GM12878 (cell line): ENCODE measurements at regions not wholly inside any gene's neighbourhood (a gene's known extent, or its start where the extent isn't known, plus 50 kb on each side); places are given as distances from the start of the nearest gene placed in this dataset.

ENCODE experiments used
- ATAC-seq: fragments of 200-7000 bp; cut with Tn5 transposase; 3 replicates; pipeline ENCODE4 v1.9.1; 2020; ENCODE audit warnings: mild to moderate bottlenecking, moderate library complexity
- BruUV-seq: library from RNA; stranded (reverse); fragments of 400-500 nt; replicated peaks from 2 replicates; lab custom pipeline; 2021; lab: Mats Ljungman, UMichigan
- CTCF ChIA-PET: fragments of 300-600 bp; sonication (Branson Sonifier 250); formaldehyde crosslinking; extraction: SDS; loops from one replicate; lab custom pipeline; 2021; ENCODE audit warnings: inconsistent platforms; lab: Yijun Ruan, JAX
- POLR2A ChIA-PET: fragments of 350-600 bp; formaldehyde crosslinking; extraction: SDS; loops from one replicate; lab custom pipeline; 2021; ENCODE audit warnings: inconsistent platforms; lab: Charles Lee
- RAD21 ChIA-PET: fragments of 300-600 bp; sonication (Branson Sonifier 250); formaldehyde crosslinking; loops from one replicate; lab custom pipeline; 2023; ENCODE audit warnings: antibody characterized with exemption; ENCODE audit not compliant: unreplicated experiment; lab: Charles Lee
- SMC1A ChIA-PET: fragments of 300-600 bp; sonication (Branson Sonifier 250); formaldehyde crosslinking; loops from one replicate; lab custom pipeline; 2023; ENCODE audit not compliant: unreplicated experiment, uncharacterized antibody; lab: Charles Lee
- DNase-seq: peaks from one replicate; pipeline ENCODE4 v3.0.0-alpha.2; 2011; ENCODE audit warnings: low read depth, low spot score
- FAIRE-seq: peaks from 3 replicates; lab custom pipeline; 2011; peaks lifted over from hg19 to GRCh38; lab: Jason Lieb, UNC
- H2AFZ ChIP-seq: 2 replicates; pipeline ENCODE4 v1.6.0; 2011; ENCODE audit warnings: low read depth, low read length, control low read depth; ENCODE audit not compliant: control insufficient read depth
- H3K27ac ChIP-seq: 2 replicates; pipeline ENCODE4 v1.5.1; 2011; ENCODE audit warnings: control low read depth; ENCODE audit not compliant: control insufficient read depth, insufficient read depth
- H3K27me3 ChIP-seq, 2 experiments: replicated peaks in 1 of 2; 2 replicates each; pipeline versions ENCODE4 v1.6.0 to v1.6.1; 2011; ENCODE audit warnings: low read length in 1 of 2; ENCODE audit not compliant: control insufficient read depth in 2 of 2, insufficient read depth in 2 of 2
- H3K36me3 ChIP-seq, 2 experiments: 2 replicates each; pipeline ENCODE4 v1.5.1; 2011; ENCODE audit warnings: low read length in 1 of 2; ENCODE audit not compliant: control insufficient read depth in 2 of 2, insufficient read depth in 2 of 2
- H3K4me1 ChIP-seq: 2 replicates; pipeline ENCODE4 v1.6.1; 2011; ENCODE audit warnings: mild to moderate bottlenecking, low read length, moderate library complexity, mixed read lengths; ENCODE audit not compliant: control insufficient read depth, insufficient read depth
- H3K4me2 ChIP-seq: 2 replicates; pipeline ENCODE4 v1.6.0; 2011; ENCODE audit warnings: control low read depth; ENCODE audit not compliant: control insufficient read depth, insufficient read depth
- H3K4me3 ChIP-seq: fragments of 200-600 bp; sonication (generic); 2 replicates; pipeline ENCODE4 v1.5.1; 2016
- H3K79me2 ChIP-seq: 2 replicates; pipeline ENCODE4 v1.6.0; 2011; ENCODE audit warnings: low read length; ENCODE audit not compliant: control insufficient read depth, insufficient read depth
- H3K9ac ChIP-seq: 2 replicates; pipeline ENCODE4 v1.8.0; 2011; ENCODE audit warnings: low read length, control low read depth, mixed read lengths; ENCODE audit not compliant: control insufficient read depth, insufficient read depth
- H3K9me3 ChIP-seq: replicated peaks from 3 replicates; pipeline ENCODE4 v1.5.1; 2011; ENCODE audit warnings: mild to moderate bottlenecking, low read length; ENCODE audit not compliant: control insufficient read depth, insufficient read depth
- H4K20me1 ChIP-seq: 2 replicates; pipeline ENCODE4 v1.6.0; 2011; ENCODE audit not compliant: control insufficient read depth, insufficient read depth
- CBX5 ChIP-seq: sonication (generic); IDR thresholded peaks from 2 replicates; pipeline ENCODE4 v1.6.1; 2016; ENCODE audit warnings: low read depth, moderate library complexity, mild to moderate bottlenecking, inconsistent platforms
- E2F4 ChIP-seq: IDR thresholded peaks from 2 replicates; pipeline ENCODE4 v1.6.1; 2012; ENCODE audit warnings: low read depth, low read length, improper control_type of control experiment
- E2F8 ChIP-seq: fragments of 450-650 bp; IDR thresholded peaks from 2 replicates; pipeline ENCODE4 v1.6.1; 2018; ENCODE audit warnings: mild to moderate bottlenecking, low read depth, moderate library complexity; ENCODE audit not compliant: partially characterized antibody
- FOXM1 ChIP-seq: IDR thresholded peaks from 2 replicates; pipeline ENCODE4 v1.6.1; 2012; ENCODE audit warnings: low read depth, mild to moderate bottlenecking, inconsistent platforms, low read length, moderate library complexity
- GABPA ChIP-seq: IDR thresholded peaks from 2 replicates; pipeline ENCODE4 v1.6.1; 2014; ENCODE audit warnings: antibody characterized with exemption, low read depth, mild to moderate bottlenecking, inconsistent platforms
- IKZF1 ChIP-seq: fragments of 450-650 bp; conservative IDR thresholded peaks from 2 replicates; pipeline ENCODE4 v1.6.1; 2017; ENCODE audit warnings: antibody characterized with exemption, mild to moderate bottlenecking
- MEF2B ChIP-seq: fragments of 450-650 bp; IDR thresholded peaks from 2 replicates; pipeline ENCODE4 v1.6.1; 2018; ENCODE audit warnings: mild to moderate bottlenecking, moderate library complexity; ENCODE audit not compliant: partially characterized antibody, poor library complexity, severe bottlenecking
- MYC ChIP-seq: IDR thresholded peaks from 2 replicates; pipeline ENCODE4 v1.6.1; 2011; ENCODE audit warnings: mild to moderate bottlenecking, low read length, moderate library complexity, inconsistent platforms; ENCODE audit not compliant: insufficient read depth, insufficient replicate concordance, insufficient read length, severe bottlenecking
- RAD21 ChIP-seq: IDR thresholded peaks from 2 replicates; pipeline ENCODE4 v1.6.1; 2011; ENCODE audit warnings: mild to moderate bottlenecking, low read depth, low read length, moderate library complexity; ENCODE audit not compliant: insufficient read depth
- RUNX3 ChIP-seq: IDR thresholded peaks from 2 replicates; pipeline ENCODE4 v1.6.1; 2012; ENCODE audit warnings: low read length, inconsistent platforms
- SUPT20H ChIP-seq: IDR thresholded peaks from 2 replicates; pipeline ENCODE4 v1.6.1; 2011; ENCODE audit warnings: low read depth, mild to moderate bottlenecking, low read length, moderate library complexity, borderline replicate concordance; ENCODE audit not compliant: control insufficient read depth
- TAF1 ChIP-seq: IDR thresholded peaks from 2 replicates; pipeline ENCODE4 v1.6.1; 2011; ENCODE audit warnings: mild to moderate bottlenecking, low read depth, low read length, borderline replicate concordance
- WRNIP1 ChIP-seq: IDR thresholded peaks from 2 replicates; pipeline ENCODE4 v1.6.1; 2011; ENCODE audit warnings: low read depth, low read length, improper control_type of control experiment, borderline replicate concordance
- ZNF217 ChIP-seq: fragments of 450-650 bp; IDR thresholded peaks from 2 replicates; pipeline ENCODE4 v1.6.1; 2017; ENCODE audit warnings: antibody characterized with exemption, mild to moderate bottlenecking
- WGBS: methylation state at CpG from one replicate; pipeline ENCODE4 v1.1.6; 2016; ENCODE audit warnings: low lambda C conversion rate; ENCODE audit not compliant: insufficient replicate concordance, insufficient coverage; ENCODE audit errors: missing lambda C conversion rate; 5-methylcytosine and 5-hydroxymethylcytosine counted together
- in situ Hi-C: fragments of 300-500 bp; cut with MboI; formaldehyde crosslinking; loops from 9 replicates; pipeline ENCODE4 v1.14.3; 2018; ENCODE audit warnings: mixed read lengths
- intact Hi-C: fragments of 100-400 bp; cut with micrococcal nuclease; formaldehyde crosslinking; loops from one replicate; pipeline ENCODE4 v1.14.2; 2022; ENCODE audit not compliant: unreplicated experiment

GRCh38 chr22:47651216-47651987 is 889.0 kb downstream of the TBC1D22A start:
- H3K4me3 ChIP-seq, result no peak overlapping the region
- no peaks in the 10 kb centered on the region; the same call in 2 of the 3 replicates for H3K9me3 ChIP-seq
- H3K27ac ChIP-seq, result no peak overlapping the region
- ChIA-PET SMC1A (no interaction called here), RAD21 (no interaction called here), CTCF (no interaction called here), POLR2A (no interaction called here)
- H3K36me3 ChIP-seq, result no peaks in the 10 kb centered on the region
- 15% methylated on average over 4 of the region's 6 CpGs for WGBS
- H4K20me1 ChIP-seq, result no peaks in the 10 kb centered on the region
- ATAC-seq (no peak), FAIRE-seq (no peak), DNase-seq (no peak)
- no peak overlapping the region for H3K9ac ChIP-seq
- no TSS peak for BruUV-seq
- H2AFZ ChIP-seq, result no peak overlapping the region
- H3K4me2 ChIP-seq, result no peak overlapping the region
- intact Hi-C loops, result no loop called here
- no peaks in the 10 kb centered on the region for H3K4me1 ChIP-seq
- TF ChIP-seq FOXM1, result no peak
- H3K27me3 ChIP-seq, result no peaks in the 10 kb centered on the region
- no peaks in the 10 kb centered on the region for H3K79me2 ChIP-seq
- in situ Hi-C loops, result no loop called here

GRCh38 chr22:47647720-47648119 is 885.3 kb downstream of the TBC1D22A start:
- Histone ChIP-seq H3K4me1 (no peaks in the 10 kb centered on the region), H3K9ac (no peak overlapping the region), H3K4me2 (no peak overlapping the region), H2AFZ (no peak overlapping the region), H3K27ac (no peak overlapping the region), H3K4me3 (no peak overlapping the region), H4K20me1 (no peaks in the 10 kb centered on the region), H3K27me3 (no peaks in the 10 kb centered on the region), H3K9me3 (no peaks in the 10 kb centered on the region; the same call in 2 of the 3 replicates), H3K36me3 (no peaks in the 10 kb centered on the region), H3K79me2 (no peaks in the 10 kb centered on the region)
- CTCF ChIA-PET, result no interaction called here
- RAD21 ChIA-PET, result no interaction called here
- POLR2A ChIA-PET, result no interaction called here
- SMC1A ChIA-PET, result no interaction called here
- intact Hi-C loops, result no loop called here
- no peak for FAIRE-seq
- no TSS peak for BruUV-seq
- 89% methylated on average over 5 of the region's 5 CpGs for WGBS
- ATAC-seq, result no peak
- in situ Hi-C loops, result no loop called here
- no peak for DNase-seq
- TF ChIP-seq ZNF217 (no peak), TAF1 (no peak), WRNIP1 (no peak), E2F8 (no peak), MYC (no peak), RAD21 (no peak), GABPA (no peak), MEF2B (no peak), SUPT20H (no peak), RUNX3 (no peak), CBX5 (no peak), E2F4 (no peak), IKZF1 (no peak)
